Mesenchymal stem cell (in vitro differentiated cells and primary cell): ENCODE measurements at regions not wholly inside any gene's neighbourhood (a gene's known extent, or its start where the extent isn't known, plus 50 kb on each side); places are given as distances from the start of the nearest gene placed in this dataset.

Experiments used
- DNase-seq: peaks from one replicate; pipeline ENCODE4 v3.0.0-alpha.2; 2013
- H2AFZ ChIP-seq: one replicate; pipeline ENCODE4 v1.6.1; 2013; ENCODE audit warnings: low read depth, mild to moderate bottlenecking, control low read depth, inconsistent platforms, low read length, moderate library complexity
- H2AK5ac ChIP-seq: 2 replicates; pipeline ENCODE4 v1.6.1; 2013; ENCODE audit warnings: low read length, moderate library complexity, mild to moderate bottlenecking, inconsistent platforms; ENCODE audit not compliant: severe bottlenecking
- H2BK120ac ChIP-seq: one replicate; pipeline ENCODE4 v1.6.1; 2013; ENCODE audit warnings: low read depth, mild to moderate bottlenecking, inconsistent platforms, low read length, moderate library complexity
- H2BK12ac ChIP-seq, 2 experiments: one replicate each; pipeline ENCODE4 v1.6.1; 2013; ENCODE audit warnings: inconsistent platforms in 2 of 2, low read length in 2 of 2, mild to moderate bottlenecking in 2 of 2, moderate library complexity in 2 of 2, control low read depth in 1 of 2
- H2BK15ac ChIP-seq: one replicate; pipeline ENCODE4 v1.6.1; 2013; ENCODE audit warnings: mild to moderate bottlenecking, low read depth, inconsistent platforms; ENCODE audit not compliant: poor library complexity, severe bottlenecking
- H2BK5ac ChIP-seq: 2 replicates; pipeline ENCODE4 v1.6.1; 2013; ENCODE audit warnings: low read depth, mild to moderate bottlenecking, low read length, control low read depth, inconsistent platforms; ENCODE audit not compliant: poor library complexity, severe bottlenecking
- H3K14ac ChIP-seq, 2 experiments: one replicate each; pipeline ENCODE4 v1.6.1; 2013; ENCODE audit warnings: inconsistent platforms in 2 of 2, low read length in 2 of 2, control low read depth in 1 of 2, mild to moderate bottlenecking in 1 of 2, moderate library complexity in 1 of 2
- H3K18ac ChIP-seq, 2 experiments: one replicate each; pipeline ENCODE4 v1.6.1; 2013; ENCODE audit warnings: inconsistent platforms in 2 of 2, low read length in 2 of 2, control low read depth in 1 of 2, low read depth in 1 of 2, mild to moderate bottlenecking in 1 of 2
- H3K23ac ChIP-seq, 2 experiments: one replicate each; pipeline ENCODE4 v1.6.1; 2013; ENCODE audit warnings: inconsistent platforms in 2 of 2, low read length in 2 of 2, mild to moderate bottlenecking in 2 of 2, moderate library complexity in 2 of 2, control low read depth in 1 of 2
- H3K27ac ChIP-seq: 2 replicates; pipeline ENCODE4 v1.5.1; 2013; ENCODE audit warnings: mild to moderate bottlenecking, moderate library complexity, low read length, control low read depth, inconsistent platforms; ENCODE audit not compliant: poor library complexity, severe bottlenecking
- H3K27me3 ChIP-seq, 2 experiments: 2 replicates each; pipeline versions ENCODE4 v1.6.1 to v1.7.0; 2013; ENCODE audit warnings: low read length in 2 of 2, mild to moderate bottlenecking in 2 of 2, moderate library complexity in 2 of 2, control low read depth in 1 of 2, inconsistent platforms in 1 of 2; ENCODE audit not compliant: control insufficient read depth in 1 of 2, insufficient read depth in 1 of 2
- H3K36me3 ChIP-seq, 2 experiments: 2 replicates each; pipeline versions ENCODE4 v1.6.1 to v1.7.0; 2013; ENCODE audit warnings: low read length in 2 of 2, control low read depth in 1 of 2, inconsistent platforms in 1 of 2, low read depth in 1 of 2, mild to moderate bottlenecking in 1 of 2; ENCODE audit not compliant: insufficient read depth in 2 of 2, control insufficient read depth in 1 of 2
- H3K4ac ChIP-seq, 2 experiments: one replicate each; pipeline ENCODE4 v1.6.1; 2013; ENCODE audit warnings: inconsistent platforms in 2 of 2, low read length in 2 of 2, mild to moderate bottlenecking in 2 of 2, moderate library complexity in 2 of 2, control low read depth in 1 of 2, low read depth in 1 of 2
- H3K4me1 ChIP-seq: 2 replicates; pipeline ENCODE4 v1.6.1; 2013; ENCODE audit warnings: low read depth, low read length, control low read depth; ENCODE audit not compliant: control insufficient read depth, insufficient read depth
- H3K4me2 ChIP-seq: 2 replicates; pipeline ENCODE4 v1.6.1; 2013; ENCODE audit warnings: low read length, mild to moderate bottlenecking, inconsistent platforms; ENCODE audit not compliant: poor library complexity, severe bottlenecking
- H3K4me3 ChIP-seq, 2 experiments: 2 replicates each; pipeline versions ENCODE4 v1.5.1 to v1.7.0; 2013; ENCODE audit warnings: low read length in 2 of 2, mild to moderate bottlenecking in 2 of 2, control low read depth in 1 of 2, low read depth in 1 of 2; ENCODE audit not compliant: insufficient read depth in 1 of 2
- H3K79me1 ChIP-seq: replicated peaks from 2 replicates; pipeline ENCODE4 v1.6.1; 2013; ENCODE audit warnings: mild to moderate bottlenecking, control low read depth, low read length, inconsistent platforms; ENCODE audit not compliant: poor library complexity, severe bottlenecking
- H3K9ac ChIP-seq: 2 replicates; pipeline ENCODE4 v1.7.0; 2013; ENCODE audit warnings: mild to moderate bottlenecking, low read length, moderate library complexity
- H3K9me3 ChIP-seq: 2 replicates; pipeline ENCODE4 v1.7.0; 2013; ENCODE audit warnings: mild to moderate bottlenecking, low read length; ENCODE audit not compliant: control insufficient read depth
- H4K8ac ChIP-seq: one replicate; pipeline ENCODE4 v1.6.1; 2013; ENCODE audit warnings: inconsistent platforms, mild to moderate bottlenecking, low read length, moderate library complexity
- H4K91ac ChIP-seq: one replicate; pipeline ENCODE4 v1.6.1; 2013; ENCODE audit warnings: mild to moderate bottlenecking, low read length, inconsistent platforms
- WGBS: methylation state at CpG from one replicate; pipeline ENCODE4 v1.1.7; 2013; ENCODE audit warnings: mixed read lengths; 5-methylcytosine and 5-hydroxymethylcytosine counted together

DNA sequence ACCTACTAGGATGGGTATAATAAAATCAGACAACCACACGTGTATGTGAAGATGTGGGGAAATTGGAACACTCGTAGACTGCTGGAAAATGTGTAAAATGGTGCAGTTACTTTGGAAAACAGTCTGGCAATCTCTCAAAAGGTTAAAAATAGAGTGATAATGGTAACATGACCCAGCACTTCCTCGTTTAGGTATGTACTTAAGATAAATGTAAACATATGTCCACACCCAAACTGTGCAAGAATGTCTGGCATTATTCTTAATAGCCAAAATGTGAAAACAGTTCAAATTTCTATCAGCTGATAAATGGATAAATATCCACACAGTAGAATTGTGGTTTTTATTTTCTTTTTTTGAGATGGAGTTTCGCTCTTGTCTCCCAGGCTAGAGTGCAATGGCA, 272.8 kb downstream of the ZNF248 start:
- H3K9me3 ChIP-seq: no peaks in the 10 kb centered on the region
- no peak for DNase-seq
- H3K36me3 ChIP-seq: no peaks in the 10 kb centered on the region
- H3K27me3 ChIP-seq: no peaks in the 10 kb centered on the region
- H3K79me1 ChIP-seq: no peaks in the 10 kb centered on the region
- H2BK15ac ChIP-seq: no peak overlapping the region
- H2AK5ac ChIP-seq: no peak overlapping the region
- H2AFZ ChIP-seq: no peak overlapping the region
- no peak overlapping the region for H4K8ac ChIP-seq
- H3K4me3 ChIP-seq: no peak overlapping the region
- no peak overlapping the region for H3K9ac ChIP-seq
- no peak overlapping the region for H3K4ac ChIP-seq
- H3K27ac ChIP-seq: no peak overlapping the region
- no peak overlapping the region for H2BK5ac ChIP-seq
- no peak overlapping the region for H3K18ac ChIP-seq
- no peak overlapping the region for H3K14ac ChIP-seq
- H2BK12ac ChIP-seq: no peak overlapping the region
- H3K4me2 ChIP-seq: no peak overlapping the region
- whole genome bisulfite sequencing: 29% methylated on average over 3 of the region's 4 CpGs
- H3K4me1 ChIP-seq: no peaks in the 10 kb centered on the region
- H3K23ac ChIP-seq: no peak overlapping the region
- H4K91ac ChIP-seq: no peak overlapping the region
- no peak overlapping the region for H2BK120ac ChIP-seq

DNA sequence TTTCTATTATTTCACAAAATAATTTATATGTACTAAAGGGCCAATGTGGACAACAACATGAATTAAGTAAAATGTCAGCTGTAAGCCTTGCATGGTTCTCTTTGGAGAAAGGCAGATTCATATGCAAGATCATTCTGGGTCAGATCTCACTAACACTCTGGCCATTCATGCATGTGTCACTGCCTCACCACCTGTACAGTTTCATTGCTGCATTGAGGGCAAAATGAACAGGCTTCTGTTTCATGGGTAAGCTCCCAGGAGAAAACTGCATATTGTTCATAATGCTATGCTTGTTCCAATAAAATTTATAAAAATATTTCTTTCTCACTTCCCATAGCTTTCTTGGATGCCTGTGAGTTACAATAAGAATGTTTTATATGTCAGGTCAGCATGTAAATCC, 275.2 kb downstream of the ZNF248 start:
- H2BK120ac ChIP-seq: no peak overlapping the region
- no peaks in the 10 kb centered on the region for H3K4me1 ChIP-seq
- no peak overlapping the region for H3K27ac ChIP-seq
- H3K4me3 ChIP-seq: no peak overlapping the region
- no peak overlapping the region for H3K9ac ChIP-seq
- H3K36me3 ChIP-seq: no peaks in the 10 kb centered on the region
- H3K27me3 ChIP-seq: no peaks in the 10 kb centered on the region
- no peak overlapping the region for H4K91ac ChIP-seq
- H2AFZ ChIP-seq: no peak overlapping the region
- H2AK5ac ChIP-seq: no peak overlapping the region
- no peak overlapping the region for H3K4ac ChIP-seq
- no peak for DNase-seq
- no peaks in the 10 kb centered on the region for H3K9me3 ChIP-seq
- H3K79me1 ChIP-seq: no peaks in the 10 kb centered on the region
- H3K14ac ChIP-seq: no peak overlapping the region
- no peak overlapping the region for H2BK5ac ChIP-seq
- no peak overlapping the region for H4K8ac ChIP-seq
- no peak overlapping the region for H2BK12ac ChIP-seq
- no peak overlapping the region for H3K4me2 ChIP-seq
- no peak overlapping the region for H2BK15ac ChIP-seq
- no peak overlapping the region for H3K23ac ChIP-seq
- no peak overlapping the region for H3K18ac ChIP-seq

DNA sequence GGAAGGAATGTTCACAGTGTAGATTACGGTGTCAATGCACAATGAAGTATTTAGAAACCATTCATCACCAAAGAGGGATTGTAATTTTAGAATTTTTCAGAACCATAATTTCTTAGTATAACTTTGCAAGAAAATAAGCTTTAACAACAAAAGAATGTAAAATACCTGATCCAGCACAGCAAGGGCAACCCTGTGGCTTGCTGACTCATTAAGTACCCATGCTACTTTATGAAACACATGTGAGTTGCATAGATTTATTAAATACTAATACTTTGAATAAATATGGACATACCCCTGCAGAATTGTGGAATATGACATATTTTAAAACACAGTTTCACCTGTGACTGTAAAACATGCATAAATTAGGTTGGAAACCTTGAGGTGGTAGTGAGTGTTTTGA, 281.3 kb downstream of the ZNF248 start:
- Histone ChIP-seq H3K9ac (no peak overlapping the region), H3K4me1 (no peaks in the 10 kb centered on the region), H3K27me3 (no peaks in the 10 kb centered on the region), H3K4me3 (no peak overlapping the region), H3K4me2 (no peak overlapping the region), H2BK120ac (no peak overlapping the region), H2BK15ac (no peak overlapping the region), H2BK5ac (no peak overlapping the region), H2BK12ac (no peak overlapping the region), H3K79me1 (no peaks in the 10 kb centered on the region), H3K18ac (no peak overlapping the region), H4K91ac (no peak overlapping the region), H3K23ac (no peak overlapping the region), H2AK5ac (no peak overlapping the region), H2AFZ (no peak overlapping the region), H4K8ac (no peak overlapping the region), H3K36me3 (no peaks in the 10 kb centered on the region), H3K4ac (no peak overlapping the region), H3K9me3 (peaks cover 21% of the 10 kb centered on the region), H3K27ac (no peak overlapping the region), H3K14ac (no peak overlapping the region)
- no peak for DNase-seq
- no CpG with 5 or more reads among the region's 1 CpG for WGBS

DNA sequence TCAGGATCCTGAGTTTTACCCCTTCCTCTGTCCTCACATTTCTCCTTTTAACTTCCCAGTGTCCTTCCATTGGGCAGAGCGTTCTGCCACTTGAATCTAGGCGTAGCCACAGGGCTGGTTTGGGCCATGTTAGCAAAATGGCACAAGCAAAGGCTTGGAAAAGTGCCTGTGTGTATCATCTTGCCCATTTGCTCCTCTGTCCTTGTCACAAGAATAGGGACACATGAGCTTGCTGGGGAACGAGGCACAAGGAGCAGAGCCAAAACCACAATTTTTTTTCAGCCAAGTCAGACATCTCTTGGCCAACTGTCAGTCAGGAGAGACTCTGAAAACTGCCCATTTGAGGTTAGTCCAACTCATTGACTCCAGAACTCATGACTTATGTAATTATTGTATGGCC, 285.2 kb downstream of the ZNF248 start:
- H2BK12ac ChIP-seq: no peak overlapping the region
- H3K23ac ChIP-seq: no peak overlapping the region
- H3K4me2 ChIP-seq: no peak overlapping the region
- H2AK5ac ChIP-seq: no peak overlapping the region
- 23% methylated on average over 3 of the region's 3 CpGs for WGBS
- no peak overlapping the region for H3K4ac ChIP-seq
- H4K91ac ChIP-seq: no peak overlapping the region
- H2BK120ac ChIP-seq: no peak overlapping the region
- no peak overlapping the region for H2AFZ ChIP-seq
- peaks cover 25% of the 10 kb centered on the region for H3K9me3 ChIP-seq
- DNase-seq: no peak
- no peak overlapping the region for H3K4me3 ChIP-seq
- H3K27ac ChIP-seq: no peak overlapping the region
- no peaks in the 10 kb centered on the region for H3K36me3 ChIP-seq
- H3K9ac ChIP-seq: no peak overlapping the region
- H3K18ac ChIP-seq: no peak overlapping the region
- no peaks in the 10 kb centered on the region for H3K79me1 ChIP-seq
- H3K14ac ChIP-seq: no peak overlapping the region
- no peak overlapping the region for H2BK5ac ChIP-seq
- no peak overlapping the region for H2BK15ac ChIP-seq
- H4K8ac ChIP-seq: no peak overlapping the region
- no peaks in the 10 kb centered on the region for H3K4me1 ChIP-seq
- no peaks in the 10 kb centered on the region for H3K27me3 ChIP-seq
